ENCODE measurements at regions not wholly inside any gene's neighbourhood (a gene's known extent, or its start where the extent isn't known, plus 50 kb on each side); places are given as distances from the start of the nearest gene placed in this dataset.

- H2BK20ac ChIP-seq (ENCODE audit: low read depth, low read length, poor library complexity, severe bottlenecking) = no peak overlapping the region
- H3K4me1 ChIP-seq (ENCODE audit: insufficient read depth, low read length) = no peaks in the 10 kb centered on the region
- H3K18ac ChIP-seq (ENCODE audit: insufficient read length, low read depth, low read length) = no peak overlapping the region
- WGBS (ENCODE audit: extremely low coverage, insufficient read length, low lambda C conversion rate) = no CpG with 5 or more reads among the region's 8 CpGs
- H3K4me2 ChIP-seq (ENCODE audit: insufficient read depth, insufficient read length, low read length) = no peak overlapping the region
- H3K27me3 ChIP-seq (ENCODE audit: insufficient read depth, low read length) = no peaks in the 10 kb centered on the region
- H3K36me3 Mint-ChIP-seq (ENCODE audit: insufficient read depth in 1 of 3, low read depth in 3 of 3) = no peaks in the 10 kb centered on the region; a peak in 1 of 7 replicates
- H2BK15ac ChIP-seq (ENCODE audit: low read depth, low read length) = no peak overlapping the region
- H3K9ac ChIP-seq (ENCODE audit: extremely low read depth, insufficient read length, low read length) = no peak overlapping the region
- no peak overlapping the region for H3K27ac ChIP-seq (ENCODE audit: insufficient read length, low read depth, low read length)
- no peak overlapping the region for H2AFZ ChIP-seq (ENCODE audit: low read length)
- H3K23me2 ChIP-seq (ENCODE audit: insufficient read length, low read depth, low read length, poor library complexity, severe bottlenecking) = no peaks in the 10 kb centered on the region
- no peaks in the 10 kb centered on the region for H4K20me1 ChIP-seq (ENCODE audit: control insufficient read depth, insufficient read depth, insufficient read length)
- H2AK5ac ChIP-seq (ENCODE audit: insufficient read length, low read length) = no peak overlapping the region
- H3K9me3 ChIP-seq (ENCODE audit: control insufficient read depth, low read depth, low read length) = no peaks in the 10 kb centered on the region
- H3K79me2 ChIP-seq (ENCODE audit: insufficient read depth, low read length) = no peaks in the 10 kb centered on the region
- no peak overlapping the region for H2BK120ac ChIP-seq (ENCODE audit: low read depth, low read length, poor library complexity, severe bottlenecking)
- H3K56ac ChIP-seq (ENCODE audit: insufficient read length, low read depth, low read length) = no peak overlapping the region
- no peak overlapping the region for H3K4me3 Mint-ChIP-seq
- H3K23ac ChIP-seq (ENCODE audit: insufficient read length, low read depth, low read length) = no peak overlapping the region
- H3K14ac ChIP-seq (ENCODE audit: insufficient read depth, low read length) = no peak overlapping the region; the same call in 1 of the 2 replicates
- no peak overlapping the region for H3K4ac ChIP-seq (ENCODE audit: low read depth, low read length)
- H3K79me1 ChIP-seq (ENCODE audit: insufficient read depth, low read depth, low read length, poor library complexity, severe bottlenecking) = no peaks in the 10 kb centered on the region
- no peak for DNase-seq
- H4K91ac ChIP-seq (ENCODE audit: insufficient read length, low read depth, low read length) = no peak overlapping the region
- no peak overlapping the region for H4K8ac ChIP-seq (replicated peaks; ENCODE audit: insufficient read length, low read depth, low read length)
- H3K9me3 Mint-ChIP-seq = no peaks in the 10 kb centered on the region
- H3K27me3 Mint-ChIP-seq (ENCODE audit: low read depth) = no peaks in the 10 kb centered on the region; the same call in 1 of the 2 replicates
- no peaks in the 10 kb centered on the region for H3K4me1 Mint-ChIP-seq
- no peak for TF ChIP-seq CTCF (conservative IDR thresholded peaks at IDR 0.05)
- H2BK5ac ChIP-seq (ENCODE audit: insufficient read length, low read length) = no peak overlapping the region
- H2BK12ac ChIP-seq (ENCODE audit: insufficient read length, low read depth, low read length) = no peak overlapping the region
- H3T11ph ChIP-seq (ENCODE audit: low read length) = no peak overlapping the region
- no peak overlapping the region for H4K5ac ChIP-seq (ENCODE audit: insufficient read length, low read depth, low read length)
- no peak overlapping the region for H3K27ac Mint-ChIP-seq
Measured at GRCh38 chr12:89984846-89985245, 276.2 kb upstream of the ATP2B1 start.

All from H9 (cell line).